NOMO-1 treated with DMSO at 0.1 percent for 48 hours (cell line): ENCODE measurements at regions not wholly inside any gene's neighbourhood (a gene's known extent, or its start where the extent isn't known, plus 50 kb on each side); places are given as distances from the start of the nearest gene placed in this dataset.
A peak's percentile ranks its signal among the peaks of the same experiment; 100 is the strongest.
"Not testable (repeated sequence)": the region's sequence is repeated elsewhere in the genome, so short reads cannot be mapped to it uniquely, and the experiment has no call there.

Source experiments
- DNase-seq: peaks from one replicate; lab custom pipeline; 2025; ENCODE audit not compliant: unreplicated experiment; lab: John Stamatoyannopoulos, UW

DNA sequence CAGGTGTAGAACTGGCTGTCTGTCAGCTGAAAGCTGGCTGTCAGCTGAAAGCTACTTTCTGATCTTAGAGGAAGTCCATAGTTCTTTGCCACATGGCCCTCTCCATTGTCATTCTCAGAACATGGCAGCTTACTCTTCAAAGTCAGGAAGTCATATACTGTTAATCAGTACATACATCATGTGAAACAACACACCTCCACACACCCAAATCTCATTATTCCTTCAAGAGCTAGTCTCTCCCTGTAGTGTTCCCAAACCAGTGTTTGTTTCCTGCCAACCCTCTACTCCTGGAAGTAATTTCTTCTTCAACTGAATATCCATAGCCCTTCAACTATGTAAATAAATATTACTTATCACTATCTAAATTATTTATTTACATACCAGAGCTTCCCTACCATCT is 58.9 kb downstream of the OR5AK2 start:
- no peak for DNase-seq

DNA sequence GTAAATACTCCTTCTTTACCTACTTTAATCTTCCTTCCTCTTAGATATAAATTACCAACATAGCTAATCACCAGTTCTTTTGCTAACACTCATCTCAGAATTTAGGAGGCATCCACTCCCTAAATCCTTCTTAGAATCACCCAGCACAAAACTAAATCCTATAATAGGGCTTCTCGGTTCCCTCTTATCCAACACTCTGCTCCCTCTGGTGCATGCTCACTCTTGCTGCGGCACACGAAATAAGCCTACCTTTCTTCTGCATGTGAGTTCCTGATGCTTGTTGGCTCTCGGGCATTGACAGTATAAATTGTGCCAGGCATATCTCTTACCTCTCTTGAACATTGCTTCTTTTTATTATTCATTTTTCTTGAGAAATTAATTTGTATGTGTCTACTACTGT is 61.0 kb downstream of the OR5AK2 start:
- no peak for DNase-seq

GRCh38 chr11:57054817-57055216 is 66.1 kb downstream of the OR5AK2 start:
- DNase-seq: no peak

DNA sequence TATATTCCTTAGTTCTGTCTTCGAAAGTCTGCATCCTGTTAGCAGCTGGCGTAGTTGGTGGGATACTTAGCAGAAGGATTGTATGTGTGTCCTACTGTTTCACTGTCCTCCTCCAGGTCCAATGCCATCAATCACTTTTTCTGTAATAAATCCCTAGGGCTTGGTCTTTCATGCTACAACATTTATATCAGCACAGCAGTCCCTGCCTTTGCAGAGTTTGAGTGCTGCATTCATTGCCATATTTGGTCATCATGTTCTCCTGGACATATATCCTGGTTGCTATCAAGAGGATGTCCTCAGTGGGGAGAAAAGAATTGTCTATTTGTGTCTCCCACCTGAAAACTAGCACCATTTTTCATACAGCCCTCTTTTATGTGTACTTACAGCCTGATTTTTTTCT is 67.0 kb downstream of the OR5AK2 start:
- no peak for DNase-seq

GRCh38 chr11:57056735-57057134 is 68.0 kb downstream of the OR5AK2 start:
- no peak for DNase-seq

DNA sequence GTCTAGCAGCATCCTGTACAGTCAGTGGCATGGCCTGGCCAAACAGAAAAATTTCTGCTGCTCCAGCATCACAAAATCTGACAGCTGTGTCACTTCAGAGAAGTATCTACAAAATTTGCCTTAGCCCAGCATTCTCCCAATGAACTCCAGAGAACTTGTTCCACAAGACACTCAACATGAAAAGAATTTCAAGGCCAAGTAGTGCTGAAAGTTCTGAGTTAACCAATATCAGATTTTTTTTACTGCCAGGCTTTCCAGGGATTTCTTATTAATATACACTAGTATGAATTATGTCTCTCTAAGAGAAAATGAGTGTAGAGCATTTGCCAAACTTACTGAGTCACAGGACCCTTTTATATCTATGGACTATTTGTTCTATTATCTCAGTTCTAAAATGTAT is 68.8 kb downstream of the OR5AK2 start:
- DNase-seq: no peak

- DNase-seq: not testable (repeated sequence)
Observed at GRCh38 chr11:57062957-57063356, 74.2 kb downstream of the OR5AK2 start.

DNA sequence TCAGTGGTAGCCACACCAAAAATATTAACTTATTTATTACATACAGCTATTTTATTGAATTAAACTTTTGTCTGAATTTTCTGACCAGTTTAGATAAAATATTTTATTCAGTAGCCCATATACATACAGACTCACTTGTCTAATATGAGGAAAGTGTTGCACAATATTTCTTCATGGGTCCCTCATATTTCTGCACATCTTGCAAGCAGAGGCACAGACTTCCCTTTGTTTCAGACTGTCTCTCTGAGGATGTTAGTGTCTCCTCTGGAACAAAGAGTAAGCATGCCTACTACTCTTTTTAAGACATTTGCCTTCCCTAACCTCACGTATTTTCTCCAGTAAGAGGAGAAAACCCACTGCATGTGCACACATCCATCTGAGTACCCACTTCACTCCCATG is 81.2 kb downstream of the OR5AK2 start:
- peak; percentile 34 for DNase-seq

GRCh38 chr11:57071829-57072228 is 83.1 kb downstream of the OR5AK2 start:
- DNase-seq: no peak

DNA sequence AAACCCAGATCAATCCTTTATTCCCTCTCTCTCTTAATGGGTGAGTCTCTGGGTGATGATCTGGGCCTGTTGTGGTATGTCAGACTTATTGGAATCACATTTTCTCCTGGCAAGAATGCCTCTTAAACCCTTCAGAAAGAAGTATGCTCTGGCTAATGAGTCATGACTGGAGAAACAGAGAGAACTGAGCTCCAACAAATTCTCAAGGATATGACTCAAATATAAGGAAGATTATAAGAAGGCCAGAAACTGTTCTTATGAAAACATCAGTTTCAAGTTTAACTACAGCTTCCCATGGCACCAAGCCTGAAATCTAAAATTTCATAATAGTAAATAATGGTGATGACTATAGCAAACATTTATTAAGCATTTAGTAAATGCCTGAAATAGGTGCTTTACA is 83.9 kb downstream of the OR5AK2 start:
- no peak for DNase-seq

GRCh38 chr11:57073128-57073527 is 84.4 kb downstream of the OR5AK2 start:
- no peak for DNase-seq

GRCh38 chr11:57081356-57081755 is 92.6 kb downstream of the OR5AK2 start:
- DNase-seq: no peak

- DNase-seq: peak; percentile 6
Observed at GRCh38 chr11:57082125-57082524, 93.4 kb downstream of the OR5AK2 start.

- no peak for DNase-seq
Observed at GRCh38 chr11:57083641-57084385, 95.1 kb downstream of the OR5AK2 start.

DNA sequence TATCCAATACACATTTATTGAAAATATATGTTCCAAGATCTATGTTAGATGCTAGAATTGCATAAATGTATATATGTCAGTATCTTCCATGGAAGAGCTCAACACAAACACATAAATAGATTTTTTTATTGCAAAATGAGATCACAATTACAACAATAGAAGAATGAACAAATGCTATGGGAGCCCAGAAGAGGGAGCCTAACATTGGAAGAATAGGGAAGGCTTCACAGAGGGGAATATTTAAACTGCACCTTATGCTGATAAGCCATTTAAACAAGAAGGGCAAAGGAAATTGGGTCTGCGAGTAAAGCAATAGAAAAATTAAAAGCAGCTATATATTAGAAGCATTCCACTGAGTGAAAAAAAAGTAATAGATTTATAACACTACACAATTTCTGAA is 96.1 kb upstream of the LRRC55 start:
- no peak for DNase-seq

- DNase-seq: no peak
Observed at GRCh38 chr11:57087991-57088390, 93.8 kb upstream of the LRRC55 start.

DNA sequence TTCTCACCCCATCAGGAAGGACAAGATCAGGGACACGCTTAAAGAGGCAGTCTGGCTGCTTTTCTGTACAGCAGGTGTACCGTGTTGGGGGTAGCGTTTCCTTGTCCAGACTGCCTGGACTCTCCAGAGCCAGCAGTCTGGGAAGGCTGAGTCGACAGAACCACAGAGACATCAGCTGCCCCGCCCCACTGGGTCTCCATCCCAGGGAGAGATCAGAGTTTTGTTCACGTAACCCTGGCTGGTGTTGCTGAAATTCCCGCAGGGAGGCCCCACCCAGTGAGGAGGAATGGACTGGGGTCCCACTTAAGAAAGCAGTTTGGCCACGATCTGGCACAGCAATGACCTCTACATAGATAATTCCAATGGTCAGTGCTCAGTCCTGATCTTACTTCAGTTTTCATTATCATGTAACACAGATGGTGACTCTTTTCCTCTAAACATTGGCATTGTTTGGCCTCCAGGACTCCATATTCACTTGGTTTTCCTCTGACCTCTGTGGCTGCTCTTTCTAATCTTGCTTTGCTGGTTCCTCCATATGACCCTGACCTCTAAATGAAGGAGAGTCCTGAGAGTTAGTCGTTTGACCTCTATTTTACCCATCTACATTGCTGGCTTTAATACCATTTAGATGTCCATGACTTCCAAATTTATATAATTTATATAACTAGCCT is 89.6 kb upstream of the LRRC55 start:
- no peak for DNase-seq

DNA sequence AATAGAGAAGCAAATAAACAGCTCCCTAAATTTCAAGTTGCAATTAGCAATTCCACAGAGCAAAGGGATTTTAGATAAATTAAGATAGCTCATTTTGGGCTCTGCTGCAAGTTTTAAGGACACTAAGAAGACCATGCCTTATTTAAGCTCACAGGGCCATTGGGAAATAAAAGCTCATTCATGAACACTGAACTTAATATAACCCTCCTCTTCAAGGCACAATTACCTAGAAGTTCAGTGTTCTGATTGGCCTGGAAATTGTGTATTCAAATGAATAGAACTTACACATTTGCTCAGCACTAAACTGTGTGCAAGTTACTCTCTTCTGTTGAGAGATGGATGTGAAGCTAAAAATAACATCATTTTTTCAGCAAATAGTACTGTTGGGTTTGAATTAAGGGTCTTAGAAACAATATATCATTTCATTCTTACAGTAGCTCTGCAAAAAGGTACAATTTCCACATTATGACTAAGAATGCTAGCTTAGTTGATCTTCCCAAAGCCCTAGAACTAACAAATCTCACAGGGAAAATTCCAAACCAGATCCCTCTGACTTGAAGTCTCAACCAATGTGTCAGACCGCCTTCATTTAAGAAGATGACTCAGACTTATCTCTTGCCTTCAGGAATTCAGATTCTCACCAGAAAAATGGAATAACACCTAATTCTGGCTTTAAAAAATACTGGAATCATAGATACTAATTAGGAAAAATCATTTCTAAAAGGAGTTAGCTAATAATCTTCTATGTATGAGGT is 87.4 kb upstream of the LRRC55 start:
- no peak for DNase-seq

- peak; percentile 97 for DNase-seq
Observed at GRCh38 chr11:57095417-57095816, 86.3 kb upstream of the LRRC55 start.

- DNase-seq: no peak
Observed at GRCh38 chr11:57095896-57096295, 85.9 kb upstream of the LRRC55 start.

GRCh38 chr11:57097149-57097548 is 84.6 kb upstream of the LRRC55 start:
- DNase-seq: no peak

GRCh38 chr11:57098191-57098590 is 83.6 kb upstream of the LRRC55 start:
- no peak for DNase-seq
